ENCODE measurements at regions not wholly inside any gene's neighbourhood (a gene's known extent, or its start where the extent isn't known, plus 50 kb on each side); places are given as distances from the start of the nearest gene placed in this dataset.
"Not testable (repeated sequence)": the region's sequence is repeated elsewhere in the genome, so short reads cannot be mapped to it uniquely, and the experiment has no call there.

- no peaks in the 10 kb centered on the region for H3K4me1 Mint-ChIP-seq
- H3K27ac Mint-ChIP-seq = no peak overlapping the region
- H3K4me3 Mint-ChIP-seq = no peak overlapping the region
- no peak for DNase-seq
- no peaks in the 10 kb centered on the region for H3K27me3 Mint-ChIP-seq (ENCODE audit: low read depth, poor library complexity)
- H3K9me3 Mint-ChIP-seq = no peaks in the 10 kb centered on the region
- TF ChIP-seq CTCF (IDR thresholded peaks at IDR 0.05) = no peak
- no peaks in the 10 kb centered on the region for H3K36me3 Mint-ChIP-seq (ENCODE audit: low read depth)
Observed at GRCh38 chr13:86462011-86462410, 662.8 kb upstream of the SLITRK6 start.

- no peak for DNase-seq
Observed at GRCh38 chr13:86464193-86464592, 665.0 kb upstream of the SLITRK6 start.

GRCh38 chr13:86474971-86475370, 675.8 kb upstream of the SLITRK6 start:
- no peak overlapping the region for H3K27ac Mint-ChIP-seq
- H3K4me3 Mint-ChIP-seq = no peak overlapping the region
- no peak for TF ChIP-seq CTCF (IDR thresholded peaks at IDR 0.05)
- no peaks in the 10 kb centered on the region for H3K36me3 Mint-ChIP-seq (ENCODE audit: low read depth)
- no peak for DNase-seq
- no peaks in the 10 kb centered on the region for H3K9me3 Mint-ChIP-seq
- no peaks in the 10 kb centered on the region for H3K27me3 Mint-ChIP-seq (ENCODE audit: low read depth, poor library complexity)
- H3K4me1 Mint-ChIP-seq = no peaks in the 10 kb centered on the region

More at GRCh38 chr13:86464193-86464592, 665.0 kb upstream of the SLITRK6 start:
- Mint-ChIP-seq H3K4me1 (no peaks in the 10 kb centered on the region), H3K4me3 (no peak overlapping the region), H3K27me3 (ENCODE audit: low read depth, poor library complexity) (no peaks in the 10 kb centered on the region), H3K36me3 (ENCODE audit: low read depth) (no peaks in the 10 kb centered on the region), H3K9me3 (no peaks in the 10 kb centered on the region), H3K27ac (no peak overlapping the region)
- TF ChIP-seq CTCF (IDR thresholded peaks at IDR 0.05) = peak; percentile 5

GRCh38 chr13:86476656-86477055, 677.4 kb upstream of the SLITRK6 start:
- Mint-ChIP-seq H3K4me1 (no peaks in the 10 kb centered on the region), H3K27ac (no peak overlapping the region), H3K36me3 (ENCODE audit: low read depth) (no peaks in the 10 kb centered on the region)

GRCh38 chr13:86486582-86486981, 687.4 kb upstream of the SLITRK6 start:
- Mint-ChIP-seq H3K4me3 (no peak overlapping the region), H3K27ac (no peak overlapping the region), H3K27me3 (ENCODE audit: low read depth, poor library complexity) (no peaks in the 10 kb centered on the region), H3K4me1 (no peaks in the 10 kb centered on the region), H3K9me3 (no peaks in the 10 kb centered on the region), H3K36me3 (ENCODE audit: low read depth) (no peaks in the 10 kb centered on the region)
- no peak for DNase-seq
- no peak for TF ChIP-seq CTCF (IDR thresholded peaks at IDR 0.05)

More at GRCh38 chr13:86476656-86477055, 677.4 kb upstream of the SLITRK6 start:
- no peaks in the 10 kb centered on the region for H3K9me3 Mint-ChIP-seq
- TF ChIP-seq CTCF (IDR thresholded peaks at IDR 0.05) = no peak
- no peaks in the 10 kb centered on the region for H3K27me3 Mint-ChIP-seq (ENCODE audit: low read depth, poor library complexity)
- H3K4me3 Mint-ChIP-seq = no peak overlapping the region
- DNase-seq = no peak

GRCh38 chr13:86491121-86491520, 691.9 kb upstream of the SLITRK6 start:
- H3K27me3 Mint-ChIP-seq (ENCODE audit: low read depth, poor library complexity) = no peaks in the 10 kb centered on the region
- no peaks in the 10 kb centered on the region for H3K9me3 Mint-ChIP-seq
- no peak overlapping the region for H3K4me3 Mint-ChIP-seq
- H3K36me3 Mint-ChIP-seq (ENCODE audit: low read depth) = no peaks in the 10 kb centered on the region
- TF ChIP-seq CTCF (IDR thresholded peaks at IDR 0.05) = no peak
- no peak for DNase-seq
- H3K4me1 Mint-ChIP-seq = no peaks in the 10 kb centered on the region
- H3K27ac Mint-ChIP-seq = no peak overlapping the region

GRCh38 chr13:86501931-86502330, 702.7 kb upstream of the SLITRK6 start:
- H3K4me3 Mint-ChIP-seq; DNase-seq; H3K9me3 Mint-ChIP-seq; H3K27ac Mint-ChIP-seq; H3K27me3 Mint-ChIP-seq (ENCODE audit: low read depth, poor library complexity); H3K36me3 Mint-ChIP-seq (ENCODE audit: low read depth); H3K4me1 Mint-ChIP-seq: not testable (repeated sequence)
